SIG-M5 (cell line): ENCODE measurements at regions not wholly inside any gene's neighbourhood (a gene's known extent, or its start where the extent isn't known, plus 50 kb on each side); places are given as distances from the start of the nearest gene placed in this dataset.

Experiments
- DNase-seq: peaks from one replicate; lab custom pipeline; 2025; lab: John Stamatoyannopoulos, UW

DNA sequence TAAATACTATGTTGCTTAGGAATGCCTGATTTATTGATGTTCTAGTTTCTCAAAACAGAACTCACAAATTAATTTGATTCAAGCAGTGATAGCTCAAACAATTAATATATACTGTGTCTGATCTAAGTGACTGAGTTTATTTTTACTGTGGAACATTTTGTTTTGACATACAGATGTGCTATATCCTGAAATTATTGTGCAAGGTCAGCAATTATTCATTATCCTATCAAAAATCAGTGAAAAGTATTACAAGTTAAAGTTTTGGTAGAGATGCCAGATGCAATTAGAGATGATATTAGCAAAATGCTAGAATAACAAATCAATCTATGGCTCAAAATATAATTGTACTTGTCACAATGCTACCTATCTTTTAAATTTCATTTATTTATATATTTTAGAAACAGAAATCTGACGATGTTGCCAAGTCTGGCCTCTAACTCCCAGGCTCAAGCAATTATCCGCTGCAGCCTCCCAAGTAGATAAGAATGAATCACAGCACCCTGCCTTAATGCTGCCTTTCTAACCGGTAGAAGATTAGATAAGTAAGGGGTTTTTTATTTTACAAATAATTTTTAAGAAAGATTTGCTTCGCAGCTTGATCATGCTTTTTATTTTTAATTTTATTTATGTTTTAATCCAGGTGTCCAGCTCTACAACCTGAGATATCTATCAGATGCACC, 825.5 kb upstream of the NDST4 start:
- DNase-seq: no peak

GRCh38 chr4:115929373-115929772, 816.0 kb upstream of the NDST4 start:
- DNase-seq: no peak

GRCh38 chr4:115927382-115927781, 814.0 kb upstream of the NDST4 start:
- no peak for DNase-seq

DNA sequence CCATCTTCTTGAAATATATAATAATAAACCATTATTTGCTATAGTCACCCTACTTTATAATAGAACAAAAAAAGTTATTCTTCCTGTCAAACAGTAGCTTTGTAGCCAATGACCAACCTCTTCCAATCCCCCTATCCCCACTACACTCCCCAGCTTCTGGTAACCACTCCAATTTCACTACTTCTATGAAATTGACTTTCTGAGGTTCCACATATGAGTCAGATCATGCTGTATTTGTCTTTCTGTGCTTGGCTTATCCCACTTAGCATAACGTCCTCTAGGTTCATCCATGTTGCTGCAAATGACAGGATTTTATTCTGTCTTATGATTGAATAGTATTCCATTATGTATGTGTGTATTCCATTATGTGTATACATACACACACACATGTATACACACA, 809.7 kb upstream of the NDST4 start:
- DNase-seq: no peak

DNA sequence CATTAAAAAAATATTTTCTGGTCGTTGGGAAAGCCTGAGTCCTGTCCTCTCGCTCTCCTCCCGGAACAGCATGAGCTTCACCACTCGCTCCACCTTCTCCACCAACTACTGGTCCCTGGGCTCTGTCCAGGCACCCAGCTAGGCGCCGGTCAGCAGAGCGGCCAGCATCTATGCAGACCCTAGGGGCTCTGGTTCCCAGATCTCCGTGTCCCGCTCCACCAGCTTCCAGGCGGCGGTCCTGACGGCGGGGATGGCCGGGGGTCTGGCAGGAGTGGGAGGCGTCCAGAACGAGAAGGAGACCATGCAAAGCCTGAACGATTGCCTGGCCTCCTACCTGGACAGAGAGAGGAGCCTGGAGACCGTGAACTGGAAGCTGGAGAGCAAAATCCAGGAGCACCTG, 807.2 kb upstream of the NDST4 start:
- no peak for DNase-seq

GRCh38 chr4:115918149-115918548, 804.7 kb upstream of the NDST4 start:
- DNase-seq: peak; percentile 20

DNA sequence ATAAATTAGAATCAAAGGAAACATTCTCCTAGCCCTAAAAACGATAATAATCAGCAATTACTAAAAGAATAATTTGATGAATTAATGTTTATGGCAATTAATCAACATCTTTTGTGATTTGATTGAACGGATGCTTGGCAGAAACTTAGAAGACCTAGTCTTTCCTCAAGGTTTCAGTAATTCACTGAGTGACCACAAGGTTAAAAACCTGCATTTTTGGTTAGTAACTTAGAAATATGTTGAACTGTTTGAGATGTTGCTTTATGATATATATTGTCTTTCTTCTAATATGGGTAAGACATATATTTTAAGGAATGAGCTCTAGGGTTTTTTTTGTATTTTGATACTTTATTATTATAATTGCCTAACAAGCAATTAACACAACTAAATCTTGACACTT, 793.0 kb upstream of the NDST4 start:
- DNase-seq: no peak

- no peak for DNase-seq
These were observed 770.4 kb upstream of the NDST4 start for GRCh38 chr4:115883847-115884246.

DNA sequence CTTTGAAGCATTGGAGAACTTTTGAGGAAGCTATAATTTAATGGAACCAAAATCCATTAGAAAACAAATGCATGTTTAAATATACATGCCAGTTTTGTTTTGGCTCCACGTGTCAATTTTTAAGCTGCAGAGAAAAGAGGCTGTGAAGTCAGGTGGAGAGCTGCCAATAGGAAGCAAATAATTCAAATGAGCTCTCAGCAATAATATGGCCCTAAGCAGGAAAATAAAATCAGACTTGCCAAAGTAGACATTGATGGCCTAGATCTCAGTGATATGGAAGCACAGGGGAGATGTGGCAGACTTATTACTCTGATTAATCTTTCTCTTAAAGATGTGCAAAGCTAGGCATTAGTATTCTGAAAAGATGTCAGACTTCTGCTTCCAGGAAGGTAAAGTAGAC, 769.8 kb upstream of the NDST4 start:
- no peak for DNase-seq

DNA sequence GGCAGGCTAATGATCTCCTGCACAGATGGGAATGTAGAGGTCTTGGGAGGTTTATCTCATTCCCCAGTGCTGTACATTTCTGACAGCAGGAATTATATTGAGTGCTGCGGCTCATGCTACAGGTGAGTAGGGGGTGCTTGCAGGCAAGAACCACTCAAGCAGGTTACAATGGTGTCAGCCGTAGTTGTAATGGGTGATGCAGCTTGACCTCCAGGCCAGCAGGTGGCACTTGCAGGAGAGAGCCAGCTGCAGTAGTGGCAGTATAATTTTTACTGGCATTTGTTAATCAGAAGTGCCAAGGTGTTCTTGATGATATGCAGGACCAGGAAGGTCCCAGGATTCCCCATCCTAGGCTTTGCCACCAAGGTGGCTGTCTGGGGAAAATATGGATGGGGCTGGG, 759.6 kb upstream of the NDST4 start:
- no peak for DNase-seq

- no peak for DNase-seq
These were observed 758.2 kb upstream of the NDST4 start for GRCh38 chr4:115871596-115871995.

DNA sequence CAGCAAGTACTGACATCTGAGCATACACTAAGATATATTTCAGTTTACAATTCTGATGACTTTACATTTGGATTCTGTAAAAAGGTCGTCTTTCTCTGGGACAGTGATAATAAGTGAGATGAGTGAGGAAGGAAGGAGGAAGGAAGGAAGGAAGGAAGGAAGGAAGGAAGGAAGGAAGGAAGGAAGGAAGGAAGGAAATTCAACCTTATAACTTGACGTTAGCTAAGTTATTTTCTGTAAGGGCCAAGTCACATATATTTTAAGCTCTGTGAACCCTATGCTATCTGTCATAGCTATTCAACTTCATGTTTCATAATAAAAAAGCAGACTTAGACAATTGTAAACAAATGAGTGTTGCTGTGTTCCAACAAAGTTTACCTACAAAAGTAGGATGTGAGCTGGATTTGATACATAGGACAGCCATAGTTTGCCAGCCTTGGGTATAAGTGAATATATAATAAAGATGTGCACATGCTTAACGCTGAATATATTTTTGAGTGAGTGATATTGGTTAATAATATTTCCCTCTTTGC, 753.0 kb upstream of the NDST4 start:
- no peak for DNase-seq

GRCh38 chr4:115865736-115866135, 752.3 kb upstream of the NDST4 start:
- no peak for DNase-seq

DNA sequence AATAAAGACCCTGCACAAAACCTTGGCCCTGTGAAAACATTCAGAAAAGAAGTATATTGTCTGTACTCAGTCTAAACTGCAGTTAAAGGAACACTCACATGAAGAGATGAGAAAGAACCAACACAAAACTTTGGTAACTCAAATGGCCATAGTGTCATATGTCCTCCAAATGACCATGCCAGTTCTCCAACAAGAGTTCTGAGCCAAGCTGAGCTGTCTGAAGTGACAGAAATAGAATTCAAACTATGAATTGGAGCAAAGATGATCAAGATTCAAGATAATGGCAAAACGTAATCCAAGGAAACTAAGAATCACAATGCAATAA, 739.3 kb upstream of the NDST4 start:
- no peak for DNase-seq

GRCh38 chr4:115851918-115852766, 738.7 kb upstream of the NDST4 start:
- DNase-seq: no peak

GRCh38 chr4:115850799-115851509, 737.5 kb upstream of the NDST4 start:
- no peak for DNase-seq

DNA sequence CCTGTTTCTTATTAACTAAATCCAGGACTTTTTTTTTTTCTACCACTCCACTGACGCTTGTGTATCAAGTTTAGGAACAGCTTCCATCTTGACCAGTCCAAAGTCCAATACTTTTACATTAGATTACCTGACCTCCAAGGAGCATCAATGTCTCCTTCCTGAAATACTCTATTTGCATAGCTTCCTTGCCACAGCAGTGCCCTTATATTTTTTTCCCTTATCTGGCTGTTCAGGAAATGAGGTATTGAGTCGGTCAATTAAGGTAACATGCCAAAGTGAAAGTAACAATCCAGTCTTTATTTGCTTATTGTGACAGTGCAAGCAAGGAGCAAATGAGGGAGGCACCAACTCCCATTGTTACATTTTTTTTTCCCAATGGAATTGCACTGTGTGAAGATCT, 730.8 kb upstream of the NDST4 start:
- no peak for DNase-seq

GRCh38 chr4:115841871-115842270, 728.5 kb upstream of the NDST4 start:
- DNase-seq: no peak

DNA sequence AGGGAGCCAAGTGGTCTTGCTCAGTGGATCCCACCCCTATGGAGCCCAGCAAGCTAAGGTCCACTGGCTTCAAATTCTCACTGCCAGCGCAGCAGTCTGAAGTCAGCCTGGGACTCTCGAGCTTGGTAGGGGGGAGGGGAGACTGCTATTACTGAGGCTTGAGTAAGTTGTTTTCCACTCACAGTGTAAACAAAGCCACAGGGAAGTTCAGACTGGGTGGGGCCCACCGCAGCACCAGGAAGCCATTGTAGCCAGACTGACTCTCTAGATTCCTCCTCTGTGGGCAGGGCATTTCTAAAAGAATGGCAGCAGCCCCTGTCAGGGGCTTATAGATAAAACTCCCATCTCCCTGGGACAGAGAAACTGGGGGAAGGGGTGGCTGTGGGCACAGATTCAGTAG, 721.0 kb upstream of the NDST4 start:
- no peak for DNase-seq

DNA sequence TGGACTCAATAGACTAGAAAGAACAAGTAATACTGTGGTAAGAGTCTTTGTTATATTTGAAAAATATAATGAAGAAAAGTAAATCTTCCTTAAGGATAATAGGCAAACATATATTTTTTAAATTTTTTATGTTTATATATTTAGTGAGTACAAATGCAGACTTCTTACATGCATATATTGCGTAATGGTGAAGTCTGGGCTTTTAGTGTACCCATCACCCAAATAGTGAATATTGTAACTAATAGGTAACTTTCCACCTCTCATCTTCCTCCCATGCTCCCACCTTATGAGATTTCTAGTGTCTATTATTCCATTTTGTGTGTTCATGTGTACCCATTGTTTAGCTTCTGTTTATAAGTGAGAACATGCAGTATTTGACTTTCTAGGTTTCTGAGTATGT, 711.2 kb upstream of the NDST4 start:
- no peak for DNase-seq

- no peak for DNase-seq
These were observed 690.4 kb upstream of the NDST4 start for GRCh38 chr4:115803825-115804224.

- DNase-seq: no peak
These were observed 677.4 kb upstream of the NDST4 start for GRCh38 chr4:115790812-115791211.
